ENCODE measurements at regions not wholly inside any gene's neighbourhood (a gene's known extent, or its start where the extent isn't known, plus 50 kb on each side); places are given as distances from the start of the nearest gene placed in this dataset.

GRCh38 chr20:57995381-57995977, 233.0 kb downstream of the ANKRD60 start:
- Histone ChIP-seq H4K91ac (replicated peaks; ENCODE audit: insufficient read length, low read length) (no peak overlapping the region), H2AFZ (ENCODE audit: low read length) (no peak overlapping the region), H4K8ac (ENCODE audit: extremely low read depth, insufficient read depth, low read length) (no peak overlapping the region), H4K5ac (ENCODE audit: insufficient read length, low read depth, low read length) (no peak overlapping the region), H3K18ac (ENCODE audit: extremely low read depth, low read length) (no peak overlapping the region), H2BK15ac (ENCODE audit: low read length) (no peak overlapping the region), H3K9me3 (ENCODE audit: insufficient read depth in 2 of 2, low read depth in 1 of 2, low read length in 1 of 2) (no peaks in the 10 kb centered on the region), H3K4me1 (replicated peaks in 1 of 4; ENCODE audit: control insufficient read depth in 3 of 4, insufficient read depth in 4 of 4, low read length in 3 of 4) (peaks cover 0 to 7% (median 5%) of the 10 kb centered on the region in 4 experiments; a peak in 3 of 7 replicates), H3K27me3 (replicated peaks in 1 of 4; ENCODE audit: control insufficient read depth in 3 of 4, extremely low read depth in 1 of 4, insufficient read depth in 3 of 4, low read length in 3 of 4) (0 out of 7 replicates have a peak, but pooled peaks cover 0 to 3% (median 0%) of the 10 kb centered on the region in 4 experiments), H3K23ac (ENCODE audit: insufficient read length) (no peak overlapping the region), H3K56ac (replicated peaks; ENCODE audit: insufficient read length, low read depth, low read length) (no peak overlapping the region), H3K14ac (ENCODE audit: insufficient read length) (no peak overlapping the region), H3K79me1 (ENCODE audit: low read depth, low read length) (no peaks in the 10 kb centered on the region), H2BK120ac (replicated peaks; ENCODE audit: low read depth, low read length) (no peak overlapping the region), H4K20me1 (replicated peaks in 1 of 2; ENCODE audit: control insufficient read depth in 1 of 2, insufficient read depth in 2 of 2, low read length in 2 of 2) (no peaks in the 10 kb centered on the region), H3K27ac (ENCODE audit: low read depth, low read length) (no peak overlapping the region), H2BK5ac (ENCODE audit: low read depth, low read length) (no peak overlapping the region), H2BK20ac (ENCODE audit: low read length) (no peak overlapping the region), H3K23me2 (ENCODE audit: low read depth, low read length) (peaks cover 3% of the 10 kb centered on the region; the same call in 1 of the 2 replicates), H3K9ac (replicated peaks in 1 of 4; ENCODE audit: extremely low read depth in 1 of 4, low read depth in 3 of 4, low read length in 3 of 4) (no peak overlapping the region), H2BK12ac (ENCODE audit: low read depth, low read length) (no peak overlapping the region), H3K4ac (replicated peaks; ENCODE audit: insufficient read length, low read depth, low read length) (no peak overlapping the region), H3K4me2 (ENCODE audit: insufficient read depth in 1 of 2, low read depth in 2 of 2, low read length in 2 of 2) (no peak overlapping the region), H3K79me2 (ENCODE audit: control insufficient read depth in 1 of 2, insufficient read depth in 2 of 2, low read length in 2 of 2) (no peaks in the 10 kb centered on the region), H3K36me3 (ENCODE audit: control insufficient read depth in 2 of 4, insufficient read depth in 4 of 4, low read length in 3 of 4) (no peaks in the 10 kb centered on the region), H2AK5ac (ENCODE audit: low read depth, low read length) (no peak overlapping the region), H3K4me3 (ENCODE audit: extremely low read depth in 1 of 4, insufficient read depth in 2 of 4, low read depth in 3 of 4, low read length in 4 of 4) (no peak overlapping the region)
- POLR2A ChIA-PET (ENCODE audit: partially characterized antibody), result no interaction called here
- DNase-seq (ENCODE audit: low read depth in 1 of 2, low spot score in 2 of 2), result no peak
- WGBS, 2 experiments (ENCODE audit: extremely low coverage in 1 of 2, insufficient coverage in 1 of 2, insufficient read length in 1 of 2, insufficient replicate concordance in 2 of 2, low coverage in 1 of 2, low lambda C conversion rate in 2 of 2, missing lambda C conversion rate in 1 of 2), result 90% methylated on average over 8 of the region's 8 CpGs; no CpG with 5 or more reads in 1 of the 2 experiments
- FAIRE-seq, result no peak
- TF ChIP-seq SIN3A (conservative IDR thresholded peaks at IDR 0.05 in 1 of 2, IDR thresholded peaks at IDR 0.05 in 1 of 2; ENCODE audit: low read depth in 1 of 2, low read length in 2 of 2), result no peak
- TF ChIP-seq BACH1 (IDR thresholded peaks at IDR 0.05; ENCODE audit: low read length), result no peak
- no peak for TF ChIP-seq CTCF (IDR thresholded peaks at IDR 0.05; ENCODE audit: control extremely low read depth in 1 of 3, insufficient read depth in 1 of 3, low read depth in 1 of 3, low read length in 3 of 3)
- TF ChIP-seq CEBPB (IDR thresholded peaks at IDR 0.05; ENCODE audit: low read depth, low read length), result no peak
- TF ChIP-seq MAFK (IDR thresholded peaks at IDR 0.05; ENCODE audit: low read depth, low read length), result no peak
- TF ChIP-seq RXRA (IDR thresholded peaks at IDR 0.05; ENCODE audit: insufficient read depth, low read depth, low read length), result no peak
- no peak for TF ChIP-seq POLR2A (IDR thresholded peaks at IDR 0.05; ENCODE audit: control extremely low read depth in 1 of 2, low read depth in 2 of 2, low read length in 2 of 2)
- CTCF ChIA-PET (ENCODE audit: partially characterized antibody), result interaction anchor here (0.9 to 1.0 kb wide), 2 partner anchors 19 to 403 kb away, joined by 3 read pairs; no protein-coding TSS in a partner anchor

Data from H1 (cell line).